ENCODE measurements at regions not wholly inside any gene's neighbourhood (a gene's known extent, or its start where the extent isn't known, plus 50 kb on each side); places are given as distances from the start of the nearest gene placed in this dataset.

- TF ChIP-seq, protein P1, sequence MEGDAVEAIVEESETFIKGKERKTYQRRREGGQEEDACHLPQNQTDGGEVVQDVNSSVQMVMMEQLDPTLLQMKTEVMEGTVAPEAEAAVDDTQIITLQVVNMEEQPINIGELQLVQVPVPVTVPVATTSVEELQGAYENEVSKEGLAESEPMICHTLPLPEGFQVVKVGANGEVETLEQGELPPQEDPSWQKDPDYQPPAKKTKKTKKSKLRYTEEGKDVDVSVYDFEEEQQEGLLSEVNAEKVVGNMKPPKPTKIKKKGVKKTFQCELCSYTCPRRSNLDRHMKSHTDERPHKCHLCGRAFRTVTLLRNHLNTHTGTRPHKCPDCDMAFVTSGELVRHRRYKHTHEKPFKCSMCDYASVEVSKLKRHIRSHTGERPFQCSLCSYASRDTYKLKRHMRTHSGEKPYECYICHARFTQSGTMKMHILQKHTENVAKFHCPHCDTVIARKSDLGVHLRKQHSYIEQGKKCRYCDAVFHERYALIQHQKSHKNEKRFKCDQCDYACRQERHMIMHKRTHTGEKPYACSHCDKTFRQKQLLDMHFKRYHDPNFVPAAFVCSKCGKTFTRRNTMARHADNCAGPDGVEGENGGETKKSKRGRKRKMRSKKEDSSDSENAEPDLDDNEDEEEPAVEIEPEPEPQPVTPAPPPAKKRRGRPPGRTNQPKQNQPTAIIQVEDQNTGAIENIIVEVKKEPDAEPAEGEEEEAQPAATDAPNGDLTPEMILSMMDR (IDR thresholded peaks at IDR 0.05; ENCODE audit: low read length) = no peak
- TF ChIP-seq EZH2 (IDR thresholded peaks at IDR 0.05; ENCODE audit: borderline replicate concordance, low read length) = no peak
These were observed 68.9 kb downstream of the C5orf15 start for GRCh38 chr5:133899506-133899905.

All from OCI-LY1 (cell line).